ENCODE measurements at regions not wholly inside any gene's neighbourhood (a gene's known extent, or its start where the extent isn't known, plus 50 kb on each side); places are given as distances from the start of the nearest gene placed in this dataset.

GRCh38 chr1:214935258-214935657 lies 147.3 kb upstream of the KCNK2 start:
- TF ChIP-seq CTCF (IDR thresholded peaks at IDR 0.05; ENCODE audit: low read depth, low read length) = no peak
- TF ChIP-seq, protein P1, sequence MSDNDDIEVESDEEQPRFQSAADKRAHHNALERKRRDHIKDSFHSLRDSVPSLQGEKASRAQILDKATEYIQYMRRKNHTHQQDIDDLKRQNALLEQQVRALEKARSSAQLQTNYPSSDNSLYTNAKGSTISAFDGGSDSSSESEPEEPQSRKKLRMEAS (IDR thresholded peaks at IDR 0.05; ENCODE audit: low read depth, low read length) = no peak
